Gastrocnemius medialis (tissue), 4 donors: ENCODE measurements at regions not wholly inside any gene's neighbourhood (a gene's known extent, or its start where the extent isn't known, plus 50 kb on each side); places are given as distances from the start of the nearest gene placed in this dataset.

Source experiments
- CTCF ChIP-seq, 5 experiments: fragments of 450-650 bp in 3 of 5; fragments of 200-600 bp in 2 of 5; sonication (generic) in 2 of 5; IDR thresholded peaks in 4 of 5; conservative IDR thresholded peaks in 1 of 5; 1 replicate in 4 of 5; 2 replicates in 1 of 5; pipeline ENCODE4 v1.5.1; 2016 to 2019; ENCODE audit warnings: antibody characterized with exemption in 5 of 5, mild to moderate bottlenecking in 3 of 5, moderate library complexity in 3 of 5
- POLR2A ChIP-seq, 2 donors: fragments of 450-650 bp; IDR thresholded peaks; one replicate each; pipeline ENCODE4 v1.6.1; 2017; ENCODE audit warnings: antibody characterized with exemption in 2 of 2, mild to moderate bottlenecking in 2 of 2, moderate library complexity in 2 of 2

- TF ChIP-seq POLR2A (IDR thresholded peaks at IDR 0.05) (no peak), CTCF (IDR thresholded peaks at IDR 0.05 in 4 of 5, conservative IDR thresholded peaks at IDR 0.05 in 1 of 5) (no peak)
These were observed 413.9 kb upstream of the NR2F2 start for GRCh38 chr15:95916568-95916967.
